PC-9 (cell line): ENCODE measurements at regions not wholly inside any gene's neighbourhood (a gene's known extent, or its start where the extent isn't known, plus 50 kb on each side); places are given as distances from the start of the nearest gene placed in this dataset.
"Not testable (repeated sequence)": the region's sequence is repeated elsewhere in the genome, so short reads cannot be mapped to it uniquely, and the experiment has no call there.

Experiments
- BruUV-seq: library from RNA; stranded (reverse); fragments of 400-500 nt; replicated peaks from 2 replicates; lab custom pipeline; 2021; lab: Mats Ljungman, UMichigan
- CTCF ChIA-PET: fragments of 300-600 bp; sonication (Branson Sonifier 250); formaldehyde crosslinking; loops from one replicate; lab custom pipeline; 2022; ENCODE audit warnings: antibody characterized with exemption; lab: Charles Lee
- POLR2A ChIA-PET: fragments of 300-600 bp; sonication (Branson Sonifier 250); formaldehyde crosslinking; loops from one replicate; lab custom pipeline; 2022; ENCODE audit warnings: antibody characterized with exemption; ENCODE audit not compliant: unreplicated experiment; lab: Charles Lee
- DNase-seq, 2 experiments: peaks; one replicate each; pipeline versions ENCODE4 v3.0.0 to v3.0.0-alpha.2; 2015 to 2022; ENCODE audit warnings: mixed read lengths in 1 of 2
- H2AFZ ChIP-seq: fragments of 200-600 bp; sonication (generic); 2 replicates; pipeline ENCODE4 v1.8.1; 2017; ENCODE audit warnings: antibody characterized with exemption
- H3F3A ChIP-seq: fragments of 200-600 bp; sonication (generic); 2 replicates; pipeline ENCODE4 v1.8.1; 2017; ENCODE audit warnings: antibody characterized with exemption, mild to moderate bottlenecking, low read depth; ENCODE audit not compliant: insufficient read depth
- H3K27ac ChIP-seq: fragments of 200-600 bp; sonication (generic); 2 replicates; pipeline ENCODE4 v1.6.1; 2016; ENCODE audit warnings: mixed run types
- H3K27me3 ChIP-seq: fragments of 200-600 bp; sonication (generic); 2 replicates; pipeline ENCODE4 v1.6.1; 2016; ENCODE audit warnings: low read depth, mixed run types; ENCODE audit not compliant: insufficient read depth
- H3K36me3 ChIP-seq: fragments of 200-600 bp; sonication (generic); 2 replicates; pipeline ENCODE4 v1.6.1; 2016; ENCODE audit warnings: low read depth, mixed run types
- H3K4me1 ChIP-seq: fragments of 200-600 bp; sonication (generic); replicated peaks from 2 replicates; pipeline ENCODE4 v1.6.1; 2016; ENCODE audit warnings: mixed run types; ENCODE audit not compliant: insufficient read depth
- H3K4me2 ChIP-seq: fragments of 200-600 bp; sonication (generic); 2 replicates; pipeline ENCODE4 v1.6.1; 2017; ENCODE audit warnings: mixed run types
- H3K4me3 ChIP-seq: fragments of 200-600 bp; sonication (generic); 2 replicates; pipeline ENCODE4 v1.6.1; 2016; ENCODE audit warnings: mixed run types
- H3K79me2 ChIP-seq: fragments of 200-600 bp; sonication (generic); 2 replicates; pipeline ENCODE4 v1.6.1; 2017; ENCODE audit warnings: low read depth, mixed run types
- H3K9me2 ChIP-seq: fragments of 200-600 bp; sonication (generic); 2 replicates; pipeline ENCODE4 v1.8.1; 2017; ENCODE audit warnings: mild to moderate bottlenecking; ENCODE audit not compliant: insufficient read depth
- H3K9me3 ChIP-seq: fragments of 200-600 bp; sonication (generic); 2 replicates; pipeline ENCODE4 v1.8.1; 2016; ENCODE audit warnings: low read depth; ENCODE audit not compliant: insufficient read depth
- H4K20me1 ChIP-seq: fragments of 200-600 bp; sonication (generic); 2 replicates; pipeline ENCODE4 v1.8.1; 2017; ENCODE audit not compliant: insufficient read depth
- CTCF ChIP-seq: fragments of 200-600 bp; sonication (generic); conservative IDR thresholded peaks from 2 replicates; pipeline ENCODE4 v1.6.1; 2017; ENCODE audit warnings: mixed run types, antibody characterized with exemption, mild to moderate bottlenecking, moderate library complexity
- EZH2 ChIP-seq: fragments of 200-600 bp; sonication (generic); IDR thresholded peaks from 2 replicates; pipeline ENCODE4 v1.8.0; 2017; ENCODE audit warnings: antibody characterized with exemption, low read depth
- intact Hi-C: fragments of 100-400 bp; cut with micrococcal nuclease; formaldehyde crosslinking; loops from one replicate; pipeline ENCODE4 v1.10.0; 2022; ENCODE audit not compliant: unreplicated experiment

GRCh38 chr7:93025389-93025788 lies 92.4 kb downstream of the SAMD9 start:
- intact Hi-C loops = no loop called here
- DNase-seq = no peak
- Histone ChIP-seq H3F3A (no peaks in the 10 kb centered on the region), H3K4me2 (no peak overlapping the region), H3K79me2 (no peaks in the 10 kb centered on the region), H3K27me3 (no peaks in the 10 kb centered on the region), H3K4me3 (no peak overlapping the region), H2AFZ (no peak overlapping the region), H3K9me2 (no peaks in the 10 kb centered on the region), H3K9me3 (no peaks in the 10 kb centered on the region), H3K36me3 (no peaks in the 10 kb centered on the region), H3K4me1 (no peaks in the 10 kb centered on the region), H3K27ac (no peak overlapping the region), H4K20me1 (no peaks in the 10 kb centered on the region)
- CTCF ChIA-PET = no interaction called here
- TF ChIP-seq CTCF (no peak), EZH2 (no peak)
- POLR2A ChIA-PET = no interaction called here
- no TSS peak for BruUV-seq

GRCh38 chr7:93022931-93023478 lies 94.8 kb downstream of the SAMD9 start:
- CTCF ChIA-PET = not testable (repeated sequence)

GRCh38 chr7:93021748-93022147 lies 96.0 kb downstream of the SAMD9 start:
- no peak overlapping the region for H3K4me3 ChIP-seq
- H3K79me2 ChIP-seq = no peaks in the 10 kb centered on the region
- BruUV-seq = no TSS peak
- intact Hi-C loops = no loop called here
- H3F3A ChIP-seq = no peaks in the 10 kb centered on the region
- H3K9me2 ChIP-seq = no peaks in the 10 kb centered on the region
- H3K4me2 ChIP-seq = no peak overlapping the region
- TF ChIP-seq CTCF (no peak), EZH2 (no peak)
- DNase-seq = no peak
- no peak overlapping the region for H2AFZ ChIP-seq
- CTCF ChIA-PET = no interaction called here
- no peaks in the 10 kb centered on the region for H3K9me3 ChIP-seq
- no peaks in the 10 kb centered on the region for H3K4me1 ChIP-seq
- no peaks in the 10 kb centered on the region for H3K36me3 ChIP-seq
- no peak overlapping the region for H3K27ac ChIP-seq
- H4K20me1 ChIP-seq = no peaks in the 10 kb centered on the region
- POLR2A ChIA-PET = interaction anchor here (0.7 kb wide), 1 partner anchor 69 kb away, joined by 3 read pairs; no protein-coding TSS in a partner anchor
- H3K27me3 ChIP-seq = no peaks in the 10 kb centered on the region

More at GRCh38 chr7:93022931-93023478, 94.8 kb downstream of the SAMD9 start:
- H4K20me1 ChIP-seq, H3K4me2 ChIP-seq, DNase-seq, H3K9me3 ChIP-seq, POLR2A ChIA-PET, H2AFZ ChIP-seq, H3K79me2 ChIP-seq, H3K9me2 ChIP-seq, BruUV-seq, H3K27me3 ChIP-seq, H3K4me3 ChIP-seq, H3K27ac ChIP-seq, H3K4me1 ChIP-seq, H3F3A ChIP-seq, H3K36me3 ChIP-seq, intact Hi-C loops: not testable (repeated sequence)

- Histone ChIP-seq H3K9me3 (no peaks in the 10 kb centered on the region), H3K36me3 (no peaks in the 10 kb centered on the region), H3K4me2 (no peak overlapping the region), H3K27ac (no peak overlapping the region), H3K27me3 (no peaks in the 10 kb centered on the region), H3K4me1 (no peaks in the 10 kb centered on the region), H3F3A (no peaks in the 10 kb centered on the region), H2AFZ (no peak overlapping the region), H4K20me1 (no peaks in the 10 kb centered on the region), H3K79me2 (no peaks in the 10 kb centered on the region), H3K4me3 (no peak overlapping the region), H3K9me2 (no peaks in the 10 kb centered on the region)
- intact Hi-C loops = no loop called here
- no TSS peak for BruUV-seq
- CTCF ChIA-PET = no interaction called here
- no peak for DNase-seq
- TF ChIP-seq CTCF (no peak), EZH2 (no peak)
- POLR2A ChIA-PET = no interaction called here
Measured at GRCh38 chr7:93018716-93019115, 99.1 kb downstream of the SAMD9 start.
